ENCODE measurements at regions not wholly inside any gene's neighbourhood (a gene's known extent, or its start where the extent isn't known, plus 50 kb on each side); places are given as distances from the start of the nearest gene placed in this dataset.
A peak's percentile ranks its signal among the peaks of the same experiment; 100 is the strongest.
"Not testable (repeated sequence)": the region's sequence is repeated elsewhere in the genome, so short reads cannot be mapped to it uniquely, and the experiment has no call there.

GRCh38 chr9:87781331-87781730, 55.4 kb downstream of the CTSL start:
- DNase-seq, result no peak

GRCh38 chr9:87783180-87783579, 57.3 kb downstream of the CTSL start:
- DNase-seq, result no peak

DNA sequence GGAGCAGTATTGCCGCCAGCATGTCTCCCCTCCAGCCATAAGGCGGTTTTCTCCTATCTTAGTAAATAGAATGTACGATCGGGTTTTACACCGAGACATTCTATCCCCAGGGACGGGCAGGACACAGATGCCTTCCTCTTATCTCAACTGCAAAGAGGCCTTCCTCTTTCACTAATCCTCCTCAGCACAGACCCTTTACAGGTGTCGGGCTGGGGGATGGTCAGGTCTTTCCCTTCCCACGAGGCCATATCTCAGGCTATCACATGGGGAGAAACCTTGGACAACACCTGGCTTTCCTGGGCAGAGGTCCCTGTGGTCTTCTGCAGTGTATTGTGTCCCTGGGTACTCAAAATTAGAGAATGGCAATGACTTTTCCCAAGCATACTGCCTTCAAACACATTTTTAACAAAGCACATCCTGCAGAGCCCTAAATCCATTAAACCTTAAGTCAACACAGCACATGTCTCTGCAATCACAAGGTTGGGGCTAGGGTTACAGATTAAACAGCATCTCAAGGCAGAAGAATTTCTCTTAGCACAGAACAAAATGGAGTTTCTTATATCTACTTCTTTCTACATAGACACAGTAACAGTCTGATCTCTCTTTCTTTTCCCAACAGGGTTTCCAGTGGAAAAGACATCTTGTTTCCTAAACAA, 59.5 kb downstream of the CTSL start:
- not testable (repeated sequence) for DNase-seq

- DNase-seq, result no peak
These were observed 60.5 kb downstream of the CTSL start for GRCh38 chr9:87786423-87786822.

GRCh38 chr9:87786876-87787275, 61.0 kb downstream of the CTSL start:
- no peak for DNase-seq

GRCh38 chr9:87787735-87788134, 61.8 kb downstream of the CTSL start:
- no peak for DNase-seq

- DNase-seq, result peak; percentile 29
These were observed 66.9 kb downstream of the CTSL start for GRCh38 chr9:87792831-87793288.

GRCh38 chr9:87793292-87793691, 67.4 kb downstream of the CTSL start:
- peak; percentile 78 for DNase-seq

DNA sequence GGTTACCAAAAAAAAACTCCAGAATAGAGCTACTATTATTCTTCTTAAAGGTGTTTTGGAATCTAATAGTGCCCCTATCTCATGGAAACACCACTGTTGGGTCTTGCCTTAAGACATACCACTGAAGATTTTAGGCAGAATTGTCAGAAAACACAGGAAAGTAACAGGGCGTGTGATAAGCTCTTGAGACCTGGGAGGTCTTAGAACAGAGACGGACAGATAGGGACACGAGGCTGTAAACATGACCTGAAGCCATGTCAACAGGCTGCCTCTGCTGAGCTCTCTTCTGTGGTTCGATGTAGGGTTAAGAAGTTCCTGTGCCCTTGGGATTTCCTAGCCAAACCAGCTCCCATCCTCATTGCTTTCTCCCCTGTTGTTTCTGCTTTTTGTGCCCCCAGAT, 69.3 kb downstream of the CTSL start:
- no peak for DNase-seq

DNA sequence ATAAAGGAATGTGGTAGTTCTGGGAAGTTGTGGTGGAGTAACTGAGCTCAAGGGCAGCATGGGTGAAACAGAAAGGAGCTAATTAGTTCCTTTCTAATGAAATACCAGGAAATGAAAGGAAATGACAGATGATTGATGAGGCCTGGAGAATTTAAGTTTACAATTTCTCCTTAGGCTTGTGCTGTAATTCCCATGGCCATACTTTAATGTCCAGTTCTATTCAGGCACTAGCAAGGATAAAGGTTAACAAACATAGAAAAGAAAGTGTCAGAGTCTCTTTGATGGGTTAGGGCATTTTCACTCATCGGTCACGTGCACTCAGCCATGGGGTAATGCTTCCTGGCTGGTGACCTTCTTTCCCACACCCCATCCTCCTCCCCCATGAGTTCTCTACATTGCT, 70.3 kb downstream of the CTSL start:
- DNase-seq, result no peak

DNA sequence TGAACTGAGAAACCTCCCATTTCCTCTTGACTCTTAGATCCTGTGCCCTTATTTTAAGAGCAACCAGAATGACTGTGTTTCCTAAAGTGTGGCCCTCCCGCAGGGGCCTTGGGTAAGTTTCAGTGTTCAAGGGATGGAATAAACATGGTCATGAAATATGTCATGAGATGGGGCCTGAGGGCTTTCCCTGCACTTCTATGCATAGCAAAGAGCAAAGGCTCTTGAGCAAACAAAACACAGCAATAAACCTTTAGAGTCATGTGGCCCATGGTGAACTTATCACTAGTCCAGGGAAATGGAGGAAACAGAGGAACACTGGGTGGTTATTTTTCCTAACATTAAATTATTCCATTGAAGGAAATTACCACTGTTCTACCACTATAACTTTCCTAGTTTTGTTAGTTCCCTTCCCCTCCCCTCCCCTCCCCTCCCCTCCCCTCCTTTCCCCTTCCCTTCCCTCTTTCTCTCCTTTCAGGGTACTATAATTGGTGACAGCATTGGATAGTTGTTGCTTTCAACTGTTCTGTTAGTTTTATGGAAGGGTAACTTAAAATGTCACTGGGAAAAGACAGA, 72.4 kb downstream of the CTSL start:
- no peak for DNase-seq

DNA sequence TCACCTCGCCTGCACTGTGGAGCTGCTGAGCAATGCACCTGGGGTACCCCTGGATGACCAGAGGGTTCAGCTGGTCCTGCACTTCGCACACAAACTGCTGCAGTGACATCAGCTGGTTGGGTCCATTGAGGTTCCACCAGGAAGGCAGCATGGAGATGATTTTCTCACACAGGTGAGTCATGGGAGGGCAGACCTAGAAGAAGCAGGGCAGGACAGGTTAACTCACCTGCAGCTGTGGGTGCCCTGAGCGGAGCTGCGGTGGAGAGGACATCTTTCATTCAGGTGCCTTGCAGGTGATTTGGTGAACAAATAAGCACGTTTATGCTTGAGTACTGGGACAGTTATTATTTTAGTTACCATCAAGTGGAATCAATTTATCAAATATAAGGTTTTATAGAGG, 73.6 kb downstream of the CTSL start:
- DNase-seq, result no peak

- no peak for DNase-seq
These were observed 74.5 kb downstream of the CTSL start for GRCh38 chr9:87800456-87800855.

GRCh38 chr9:87801013-87801412, 75.1 kb downstream of the CTSL start:
- no peak for DNase-seq

- DNase-seq, result no peak
These were observed 77.2 kb downstream of the CTSL start for GRCh38 chr9:87803166-87803565.

GRCh38 chr9:87803623-87804345, 77.9 kb downstream of the CTSL start:
- DNase-seq, result no peak

- DNase-seq, result no peak
These were observed 77.4 kb upstream of the SPATA31E1 start for GRCh38 chr9:87805259-87805658.

DNA sequence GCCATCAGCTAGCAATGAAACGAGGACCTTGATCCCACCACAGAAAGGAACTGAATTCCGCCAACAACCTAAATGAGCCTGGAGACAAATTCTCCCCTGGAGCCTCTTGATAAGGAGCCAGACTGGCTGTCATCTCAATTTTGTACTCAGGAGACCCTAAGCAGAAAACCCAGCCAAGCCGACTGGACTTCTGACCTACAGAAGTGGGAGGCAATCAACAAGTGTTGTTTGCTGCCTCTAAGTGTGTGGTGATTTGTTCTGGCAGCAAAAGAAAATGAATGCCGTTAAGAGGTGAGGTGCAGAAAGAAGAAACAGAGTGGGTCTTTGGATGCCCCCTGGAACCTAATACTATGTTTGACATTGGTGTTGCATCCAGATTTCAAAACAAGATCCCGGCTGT, 72.7 kb upstream of the SPATA31E1 start:
- DNase-seq, result no peak

DNA sequence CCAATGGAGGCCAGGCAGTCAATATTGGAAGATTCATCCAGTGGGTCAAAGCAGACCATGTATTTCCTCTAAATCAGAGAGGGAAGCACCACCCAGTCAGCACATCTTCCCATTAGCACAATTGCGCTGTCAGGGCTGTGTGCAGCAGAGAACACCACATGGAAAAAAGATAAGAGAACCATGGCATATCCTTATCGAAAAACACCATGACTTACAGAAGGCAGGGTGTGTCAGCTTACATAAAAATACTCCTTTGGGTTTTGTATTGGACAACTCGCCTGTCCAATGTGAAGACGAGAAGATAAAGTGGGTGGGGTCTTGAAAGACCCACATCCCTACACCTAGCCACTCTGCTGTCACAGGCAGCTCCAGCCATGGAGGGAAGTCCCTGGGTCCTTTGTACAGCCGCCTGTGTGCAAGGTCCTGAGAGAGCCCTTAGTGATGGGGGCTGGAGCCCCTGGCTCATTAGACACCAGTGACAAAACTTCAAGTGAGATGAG, 71.9 kb upstream of the SPATA31E1 start:
- DNase-seq, result no peak

- DNase-seq, result peak; percentile 54
These were observed 70.1 kb upstream of the SPATA31E1 start for GRCh38 chr9:87812375-87813118.

DNA sequence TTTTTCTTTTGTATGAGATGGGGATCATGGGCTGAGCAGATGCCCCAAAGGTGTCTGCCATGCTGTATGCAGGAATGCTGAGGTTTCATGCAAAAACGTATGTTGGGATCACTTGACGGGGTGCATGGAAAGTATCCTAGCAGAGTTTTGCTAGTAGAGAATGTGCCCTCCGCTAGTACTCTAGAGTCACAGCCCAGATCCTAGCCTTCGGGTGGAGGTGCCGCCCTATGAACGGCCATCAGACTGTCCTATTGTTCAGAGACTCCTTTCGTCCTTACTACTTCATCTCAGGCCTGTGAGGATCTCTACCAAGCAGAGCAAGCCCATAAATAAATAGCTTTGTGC, 69.6 kb upstream of the SPATA31E1 start:
- no peak for DNase-seq

DNA sequence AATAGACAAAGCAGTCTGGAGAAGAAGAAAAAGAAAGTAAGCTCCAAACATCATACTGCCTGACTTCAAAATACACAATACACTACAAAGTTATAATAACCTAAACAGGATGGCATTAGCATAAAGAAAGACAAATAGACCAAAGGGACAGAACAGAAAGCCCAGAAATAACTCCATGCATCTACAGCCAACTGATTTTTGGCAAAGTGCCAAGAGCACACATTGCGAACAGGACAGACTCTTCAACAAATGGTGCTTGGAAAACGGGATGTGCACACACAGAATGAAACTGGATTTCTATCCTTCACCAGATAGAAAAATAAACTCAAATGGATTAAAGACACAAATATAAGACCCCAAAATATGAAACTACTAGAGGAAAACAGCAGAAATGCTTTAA, 66.6 kb upstream of the SPATA31E1 start:
- DNase-seq, result peak; percentile 22

DNA sequence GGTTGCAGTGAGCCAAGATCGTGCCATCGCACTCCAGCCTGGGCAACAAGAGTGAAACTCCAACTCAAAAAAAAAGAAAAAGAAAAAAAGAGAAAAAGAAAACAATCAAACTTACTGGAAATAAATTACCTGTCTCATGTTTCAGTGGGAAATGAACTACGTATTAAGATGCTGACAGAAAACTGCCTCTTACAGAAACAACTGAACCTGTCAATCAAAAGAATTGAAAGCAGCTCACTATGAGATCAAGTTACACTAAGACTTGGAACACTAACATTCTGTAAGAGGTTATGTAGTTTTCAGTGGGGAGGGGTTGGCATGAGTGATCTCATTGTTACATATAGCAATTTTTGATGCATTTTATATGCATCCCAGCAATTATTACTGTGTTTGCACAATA, 64.4 kb upstream of the SPATA31E1 start:
- DNase-seq, result no peak
